H1 (cell line): ENCODE measurements at regions not wholly inside any gene's neighbourhood (a gene's known extent, or its start where the extent isn't known, plus 50 kb on each side); places are given as distances from the start of the nearest gene placed in this dataset.

Experiments
- CTCF ChIP-seq, 3 experiments: IDR thresholded peaks; 1 replicate in 2 of 3; 2 replicates in 1 of 3; pipeline versions ENCODE4 v1.5.1 to v1.6.1; 2011; ENCODE audit warnings: low read length in 3 of 3, mild to moderate bottlenecking in 3 of 3, inconsistent platforms in 2 of 3, low read depth in 1 of 3, moderate library complexity in 1 of 3; ENCODE audit not compliant: insufficient read depth in 1 of 3; ENCODE audit errors: control extremely low read depth in 1 of 3
- KDM4A ChIP-seq: IDR thresholded peaks from one replicate; pipeline ENCODE4 v1.7.1; 2012; ENCODE audit warnings: low read depth, mild to moderate bottlenecking, moderate library complexity, low read length, inconsistent platforms; ENCODE audit not compliant: severe bottlenecking
- RAD21 ChIP-seq, 2 experiments: IDR thresholded peaks in 1 of 2; conservative IDR thresholded peaks in 1 of 2; 2 replicates each; pipeline ENCODE4 v1.6.1; 2011; ENCODE audit warnings: low read depth in 2 of 2, low read length in 2 of 2, improper control_type of control experiment in 1 of 2, inconsistent platforms in 1 of 2, mild to moderate bottlenecking in 1 of 2, moderate library complexity in 1 of 2

GRCh38 chr2:217520356-217521010 lies 482.3 kb downstream of the TNS1 start (continued):
- TF ChIP-seq CTCF (IDR thresholded peaks at IDR 0.05; ENCODE audit: control extremely low read depth in 1 of 3, insufficient read depth in 1 of 3, low read depth in 1 of 3, low read length in 3 of 3) (no peak), RAD21 (IDR thresholded peaks at IDR 0.05 in 1 of 2, conservative IDR thresholded peaks at IDR 0.05 in 1 of 2; ENCODE audit: low read depth in 2 of 2, low read length in 2 of 2) (no peak), KDM4A (no peak)
